PC-9 (cell line): ENCODE measurements at regions not wholly inside any gene's neighbourhood (a gene's known extent, or its start where the extent isn't known, plus 50 kb on each side); places are given as distances from the start of the nearest gene placed in this dataset.

Experiments used
- CTCF ChIP-seq: fragments of 200-600 bp; sonication (generic); conservative IDR thresholded peaks from 2 replicates; pipeline ENCODE4 v1.6.1; 2017; ENCODE audit warnings: mixed run types, antibody characterized with exemption, mild to moderate bottlenecking, moderate library complexity
- EZH2 ChIP-seq: fragments of 200-600 bp; sonication (generic); IDR thresholded peaks from 2 replicates; pipeline ENCODE4 v1.8.0; 2017; ENCODE audit warnings: antibody characterized with exemption, low read depth

- TF ChIP-seq CTCF (no peak), EZH2 (no peak)
Measured at GRCh38 chr15:88309363-88309762, 52.8 kb upstream of the NTRK3 start.
